WTC11 (cell line): ENCODE measurements at regions not wholly inside any gene's neighbourhood (a gene's known extent, or its start where the extent isn't known, plus 50 kb on each side); places are given as distances from the start of the nearest gene placed in this dataset.

ENCODE experiments used
- ATAC-seq: fragments of 200-7000 bp; cut with Tn5 transposase; 2 replicates; pipeline ENCODE4 v1.10.0; 2021; ENCODE audit warnings: mild to moderate bottlenecking, moderate library complexity
- CTCF ChIA-PET: fragments of 300-600 bp; sonication (Branson Sonifier 250); formaldehyde crosslinking; loops from one replicate; lab custom pipeline; 2021; ENCODE audit warnings: antibody characterized with exemption; lab: Charles Lee
- POLR2A ChIA-PET: fragments of 350-600 bp; sonication (Branson Sonifier 250); formaldehyde crosslinking; loops from one replicate; lab custom pipeline; 2021; ENCODE audit warnings: antibody characterized with exemption; lab: Charles Lee
- DNase-seq: peaks from one replicate; pipeline ENCODE4 v3.0.0; 2021; ENCODE audit warnings: low spot score
- H3K27ac Mint-ChIP-seq: 2 replicates; pipeline ENCODE4 v1.8.0; 2021; ENCODE audit warnings: mixed read lengths
- H3K27me3 Mint-ChIP-seq: 2 replicates; pipeline ENCODE4 v1.8.0; 2021; ENCODE audit warnings: low read depth, mild to moderate bottlenecking, moderate library complexity, mixed read lengths
- H3K36me3 Mint-ChIP-seq: 2 replicates; pipeline ENCODE4 v1.8.0; 2021; ENCODE audit warnings: mixed read lengths
- H3K4me1 Mint-ChIP-seq: 2 replicates; pipeline ENCODE4 v1.8.0; 2022; ENCODE audit warnings: mixed read lengths
- H3K4me3 Mint-ChIP-seq: 2 replicates; pipeline ENCODE4 v1.8.0; 2021; ENCODE audit warnings: mild to moderate bottlenecking, moderate library complexity, mixed read lengths
- H3K9me3 Mint-ChIP-seq: 2 replicates; pipeline ENCODE4 v1.8.0; 2021; ENCODE audit warnings: mixed read lengths
- AFF4 ChIP-seq: sonication (generic); formaldehyde crosslinking; IDR thresholded peaks from 2 replicates; pipeline ENCODE4 v1.8.1; 2023; ENCODE audit warnings: mild to moderate bottlenecking, missing genetic modification reagents, borderline replicate concordance
- ATF1 ChIP-seq: sonication (generic); formaldehyde crosslinking; IDR thresholded peaks from 2 replicates; pipeline ENCODE4 v1.8.1; 2023; ENCODE audit warnings: mild to moderate bottlenecking, moderate library complexity, missing genetic modification reagents
- CDX4 ChIP-seq: fragments of 250-450 bp; sonication (Bioruptor Pico); IDR thresholded peaks from 2 replicates; pipeline ENCODE4 v1.9.0; 2021; ENCODE audit warnings: moderate library complexity, mild to moderate bottlenecking, inconsistent platforms, borderline replicate concordance
- FOXJ3 ChIP-seq: sonication (generic); formaldehyde crosslinking; IDR thresholded peaks from 2 replicates; pipeline ENCODE4 v1.9.0; 2021; ENCODE audit warnings: missing genetic modification reagents, mild to moderate bottlenecking, borderline replicate concordance
- GTF2I ChIP-seq: fragments of 250-450 bp; sonication (Bioruptor Pico); conservative IDR thresholded peaks from 2 replicates; pipeline ENCODE4 v1.4.0; 2021; ENCODE audit warnings: mild to moderate bottlenecking
- IRF2 ChIP-seq: sonication (generic); formaldehyde crosslinking; IDR thresholded peaks from 2 replicates; pipeline ENCODE4 v1.8.0; 2022; ENCODE audit warnings: low read depth, missing genetic modification reagents, borderline replicate concordance
- KAT7 ChIP-seq: sonication (generic); formaldehyde crosslinking; IDR thresholded peaks from 2 replicates; pipeline ENCODE4 v1.8.1; 2023; ENCODE audit warnings: missing genetic modification reagents, mild to moderate bottlenecking, borderline replicate concordance
- MLX ChIP-seq: sonication (generic); formaldehyde crosslinking; IDR thresholded peaks from 2 replicates; pipeline ENCODE4 v1.8.1; 2023; ENCODE audit warnings: mild to moderate bottlenecking, missing genetic modification reagents, moderate library complexity
- RELA ChIP-seq: sonication (generic); formaldehyde crosslinking; IDR thresholded peaks from 2 replicates; pipeline ENCODE4 v1.8.1; 2022; ENCODE audit warnings: missing genetic modification reagents, mild to moderate bottlenecking, borderline replicate concordance
- RORB ChIP-seq: fragments of 250-450 bp; sonication (Bioruptor Pico); IDR thresholded peaks from 2 replicates; pipeline ENCODE4 v1.9.0; 2021; ENCODE audit warnings: mild to moderate bottlenecking
- ZBTB43 ChIP-seq: sonication (generic); formaldehyde crosslinking; IDR thresholded peaks from 2 replicates; pipeline ENCODE4 v1.8.1; 2023; ENCODE audit warnings: mild to moderate bottlenecking, missing genetic modification reagents
- ZNF121 ChIP-seq: sonication (generic); formaldehyde crosslinking; IDR thresholded peaks from 2 replicates; pipeline ENCODE4 v1.8.0; 2023; ENCODE audit warnings: missing genetic modification reagents
- ZNF138 ChIP-seq: sonication (generic); formaldehyde crosslinking; conservative IDR thresholded peaks from 2 replicates; pipeline ENCODE4 v1.8.1; 2022; ENCODE audit warnings: mild to moderate bottlenecking, moderate library complexity, missing genetic modification reagents
- ZNF232 ChIP-seq: sonication (generic); formaldehyde crosslinking; IDR thresholded peaks from 2 replicates; pipeline ENCODE4 v1.8.0; 2022; ENCODE audit warnings: mild to moderate bottlenecking, missing genetic modification reagents
- ZNF263 ChIP-seq: sonication (generic); formaldehyde crosslinking; IDR thresholded peaks from 2 replicates; pipeline ENCODE4 v1.8.1; 2022; ENCODE audit warnings: low read depth, mild to moderate bottlenecking, moderate library complexity, missing genetic modification reagents
- ZNF512 ChIP-seq: sonication (generic); formaldehyde crosslinking; IDR thresholded peaks from 2 replicates; pipeline ENCODE4 v1.8.1; 2022; ENCODE audit warnings: missing genetic modification reagents, borderline replicate concordance
- ZNF532 ChIP-seq: fragments of 250-450 bp; sonication (Bioruptor Pico); IDR thresholded peaks from 2 replicates; pipeline ENCODE4 v1.9.0; 2021; ENCODE audit warnings: mild to moderate bottlenecking, borderline replicate concordance
- TF ChIP-seq, protein P1 (sequence below): sonication (generic); formaldehyde crosslinking; IDR thresholded peaks from 2 replicates; pipeline ENCODE4 v1.8.1; 2022; ENCODE audit warnings: low read depth, mild to moderate bottlenecking, moderate library complexity, missing genetic modification reagents, borderline replicate concordance
- TF ChIP-seq, protein P2 (sequence below): fragments of 250-450 bp; sonication (Bioruptor Pico); IDR thresholded peaks from 2 replicates; pipeline ENCODE4 v1.9.0; 2021; ENCODE audit warnings: mild to moderate bottlenecking
- TF ChIP-seq, protein P3 (sequence below): sonication (generic); formaldehyde crosslinking; IDR thresholded peaks from 2 replicates; pipeline ENCODE4 v1.8.1; 2022; ENCODE audit warnings: mild to moderate bottlenecking, missing genetic modification reagents, moderate library complexity, borderline replicate concordance

DNA sequence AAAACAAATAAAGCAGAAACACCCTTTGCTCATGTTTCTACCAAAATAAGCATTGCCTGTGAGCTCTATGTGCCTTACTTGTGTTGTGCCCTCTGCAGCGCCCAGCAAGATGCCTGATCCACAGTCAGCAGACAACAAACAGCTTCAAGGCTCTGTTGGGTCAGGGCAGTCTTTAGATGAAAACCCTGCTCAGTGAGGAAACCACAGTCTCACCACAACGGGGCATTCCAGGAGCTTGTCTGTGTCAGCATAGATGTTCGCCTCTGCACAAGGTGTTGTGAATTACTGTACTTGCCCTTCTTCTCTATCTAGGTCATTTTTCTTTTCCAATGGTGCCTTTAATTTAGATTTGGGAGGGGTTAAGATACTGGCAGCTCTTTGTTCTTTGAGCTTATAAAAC lies 251.9 kb downstream of the COL4A1 start (continued):
- TF ChIP-seq AFF4 (CRISPR knock-in tag) (no peak), MLX (CRISPR knock-in tag) (no peak), ZBTB43 (CRISPR knock-in tag) (no peak), IRF2 (CRISPR knock-in tag) (no peak), GTF2I (no peak), ATF1 (no peak), CDX4 (no peak), ZNF512 (CRISPR knock-in tag) (no peak), ZNF121 (CRISPR knock-in tag) (no peak), RORB (CRISPR knock-in tag) (no peak), ZNF232 (no peak), ZNF263 (CRISPR knock-in tag) (no peak)
- TF ChIP-seq, protein P1, sequence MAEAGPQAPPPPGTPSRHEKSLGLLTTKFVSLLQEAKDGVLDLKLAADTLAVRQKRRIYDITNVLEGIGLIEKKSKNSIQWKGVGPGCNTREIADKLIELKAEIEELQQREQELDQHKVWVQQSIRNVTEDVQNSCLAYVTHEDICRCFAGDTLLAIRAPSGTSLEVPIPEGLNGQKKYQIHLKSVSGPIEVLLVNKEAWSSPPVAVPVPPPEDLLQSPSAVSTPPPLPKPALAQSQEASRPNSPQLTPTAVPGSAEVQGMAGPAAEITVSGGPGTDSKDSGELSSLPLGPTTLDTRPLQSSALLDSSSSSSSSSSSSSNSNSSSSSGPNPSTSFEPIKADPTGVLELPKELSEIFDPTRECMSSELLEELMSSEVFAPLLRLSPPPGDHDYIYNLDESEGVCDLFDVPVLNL = no peak

- Mint-ChIP-seq H3K27me3 (peaks cover 2% of the 10 kb centered on the region; the same call in 1 of the 2 replicates), H3K4me1 (peaks cover 8% of the 10 kb centered on the region), H3K9me3 (0 out of 2 replicates have a peak, but pooled peaks cover 4% of the 10 kb centered on the region), H3K4me3 (no peak overlapping the region), H3K27ac (no peak overlapping the region), H3K36me3 (no peaks in the 10 kb centered on the region)
- TF ChIP-seq ZNF138 (CRISPR knock-in tag) (no peak), KAT7 (CRISPR knock-in tag) (no peak), CDX4 (no peak), RELA (CRISPR knock-in tag) (no peak), ZNF532 (CRISPR knock-in tag) (no peak), GTF2I (no peak), FOXJ3 (no peak)
- TF ChIP-seq, protein P2, sequence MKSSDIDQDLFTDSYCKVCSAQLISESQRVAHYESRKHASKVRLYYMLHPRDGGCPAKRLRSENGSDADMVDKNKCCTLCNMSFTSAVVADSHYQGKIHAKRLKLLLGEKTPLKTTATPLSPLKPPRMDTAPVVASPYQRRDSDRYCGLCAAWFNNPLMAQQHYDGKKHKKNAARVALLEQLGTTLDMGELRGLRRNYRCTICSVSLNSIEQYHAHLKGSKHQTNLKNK (CRISPR knock-in tag) = no peak
- TF ChIP-seq, protein P3, sequence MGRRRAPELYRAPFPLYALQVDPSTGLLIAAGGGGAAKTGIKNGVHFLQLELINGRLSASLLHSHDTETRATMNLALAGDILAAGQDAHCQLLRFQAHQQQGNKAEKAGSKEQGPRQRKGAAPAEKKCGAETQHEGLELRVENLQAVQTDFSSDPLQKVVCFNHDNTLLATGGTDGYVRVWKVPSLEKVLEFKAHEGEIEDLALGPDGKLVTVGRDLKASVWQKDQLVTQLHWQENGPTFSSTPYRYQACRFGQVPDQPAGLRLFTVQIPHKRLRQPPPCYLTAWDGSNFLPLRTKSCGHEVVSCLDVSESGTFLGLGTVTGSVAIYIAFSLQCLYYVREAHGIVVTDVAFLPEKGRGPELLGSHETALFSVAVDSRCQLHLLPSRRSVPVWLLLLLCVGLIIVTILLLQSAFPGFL = no peak
- no peak for DNase-seq
- no peak for ATAC-seq
- ChIA-PET CTCF (no interaction called here), POLR2A (no interaction called here)
Measured at GRCh38 chr13:110054041-110054440, 252.9 kb downstream of the COL4A1 start.
